RKO (cell line): ENCODE measurements at regions not wholly inside any gene's neighbourhood (a gene's known extent, or its start where the extent isn't known, plus 50 kb on each side); places are given as distances from the start of the nearest gene placed in this dataset.
"Not testable (repeated sequence)": the region's sequence is repeated elsewhere in the genome, so short reads cannot be mapped to it uniquely, and the experiment has no call there.

ENCODE experiments used
- DNase-seq: peaks from one replicate; pipeline ENCODE4 v3.0.0-alpha.2; 2016; ENCODE audit warnings: low spot score

- peak; percentile 26 for DNase-seq
Measured at GRCh38 chr6:76275746-76276145, 203.3 kb upstream of the IMPG1 start.

GRCh38 chr6:76264468-76264867 lies 192.0 kb upstream of the IMPG1 start:
- peak; percentile 78 for DNase-seq

GRCh38 chr6:76262240-76262639 lies 189.8 kb upstream of the IMPG1 start:
- no peak for DNase-seq

DNA sequence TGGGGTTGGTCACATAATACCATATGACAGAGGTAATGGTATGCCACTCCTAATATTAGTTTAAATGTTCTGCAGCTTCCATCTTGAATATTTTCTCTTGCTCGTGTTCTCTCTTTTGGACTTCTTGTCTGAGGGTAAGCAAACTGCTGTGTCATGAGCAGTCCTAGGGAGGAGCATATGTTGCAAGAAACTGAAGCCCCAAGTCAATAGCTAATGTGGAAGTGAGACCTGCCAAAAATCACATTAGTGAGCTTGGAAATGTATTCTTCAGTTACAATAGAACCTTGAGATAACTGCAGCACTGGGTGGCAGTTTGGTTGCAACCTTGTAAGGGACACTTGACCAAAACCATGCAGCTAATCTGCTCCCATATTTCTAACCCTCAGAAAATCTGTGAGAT lies 178.2 kb upstream of the IMPG1 start:
- DNase-seq: no peak

- no peak for DNase-seq
Measured at GRCh38 chr6:76247527-76247926, 175.1 kb upstream of the IMPG1 start.

GRCh38 chr6:76240092-76240491 lies 167.6 kb upstream of the IMPG1 start:
- no peak for DNase-seq

DNA sequence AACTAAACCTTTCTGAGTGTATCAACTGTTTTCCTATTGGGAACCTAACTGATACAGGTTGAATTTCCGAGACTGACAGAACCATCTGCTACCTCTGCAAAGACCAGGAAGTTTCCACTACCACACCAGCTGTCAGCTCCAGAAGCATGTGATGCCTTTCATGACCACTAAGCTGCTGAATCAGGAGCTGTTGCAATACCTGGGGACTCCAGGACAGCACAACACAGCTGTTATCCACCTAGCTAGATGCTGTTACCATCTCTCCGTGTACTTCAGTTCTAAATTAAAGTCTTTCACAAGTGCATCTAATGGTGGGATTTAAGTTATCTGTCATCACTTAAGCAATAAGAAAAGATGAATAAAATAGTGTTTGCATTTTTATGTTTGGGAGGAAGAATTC lies 158.2 kb upstream of the IMPG1 start:
- DNase-seq: peak; percentile 32

DNA sequence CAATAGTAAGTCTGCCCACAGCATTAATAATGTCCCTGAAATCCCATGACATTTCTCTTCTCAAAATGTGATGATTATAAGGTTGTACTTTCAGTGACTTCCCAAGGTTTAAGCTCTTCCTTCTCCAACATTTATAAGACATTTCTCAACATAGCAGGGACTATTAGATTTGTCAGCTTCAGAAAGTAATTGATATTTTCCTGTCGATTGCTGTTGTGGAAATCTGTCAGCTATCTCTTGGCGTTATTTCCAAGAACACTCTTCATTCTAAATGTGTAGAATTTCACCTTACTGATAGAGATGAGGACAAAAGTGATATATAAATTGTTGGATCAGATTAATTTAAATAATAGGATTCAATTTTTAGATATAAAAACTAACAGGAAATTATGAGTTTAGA lies 149.7 kb upstream of the IMPG1 start:
- no peak for DNase-seq

DNA sequence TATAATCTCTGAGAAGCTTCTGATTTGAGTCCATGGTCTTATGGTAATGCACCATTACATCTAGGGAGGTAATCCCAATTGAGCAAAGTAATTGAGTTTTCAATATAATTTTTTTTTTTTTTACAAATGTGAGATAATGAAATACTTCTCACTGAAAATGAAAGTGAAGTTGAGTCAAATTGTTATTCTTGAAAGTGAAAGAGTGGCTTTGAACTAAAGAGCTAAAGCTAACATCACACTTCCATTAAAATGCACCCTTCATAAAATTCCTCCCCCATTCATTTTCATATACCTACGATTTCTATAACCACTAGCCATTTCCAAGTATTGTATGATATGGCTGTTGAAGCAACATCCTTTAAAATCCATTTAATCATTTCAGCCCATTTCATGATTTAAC lies 149.1 kb upstream of the IMPG1 start:
- no peak for DNase-seq

DNA sequence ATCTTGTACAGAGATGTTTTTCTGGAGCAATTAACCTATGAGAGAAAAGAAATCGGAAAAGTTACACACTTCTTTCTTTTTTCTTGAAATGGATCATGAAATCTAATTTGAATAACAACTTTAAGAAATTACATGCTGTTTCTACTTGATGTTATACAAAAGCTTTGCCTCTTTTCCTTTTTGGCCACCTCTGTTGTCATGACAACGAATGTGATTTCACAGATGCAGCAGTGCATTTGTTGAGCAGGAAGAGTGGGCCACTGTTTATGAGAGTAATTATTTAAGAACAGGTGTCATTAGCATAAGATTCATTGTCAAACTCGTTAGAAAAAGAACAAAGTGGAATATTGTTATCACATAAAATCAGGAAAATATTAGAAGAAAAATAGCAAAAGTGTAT lies 148.3 kb upstream of the IMPG1 start:
- no peak for DNase-seq

- DNase-seq: no peak
Measured at GRCh38 chr6:76217606-76218005, 145.1 kb upstream of the IMPG1 start.

- DNase-seq: no peak
Measured at GRCh38 chr6:76214546-76214945, 142.1 kb upstream of the IMPG1 start.

DNA sequence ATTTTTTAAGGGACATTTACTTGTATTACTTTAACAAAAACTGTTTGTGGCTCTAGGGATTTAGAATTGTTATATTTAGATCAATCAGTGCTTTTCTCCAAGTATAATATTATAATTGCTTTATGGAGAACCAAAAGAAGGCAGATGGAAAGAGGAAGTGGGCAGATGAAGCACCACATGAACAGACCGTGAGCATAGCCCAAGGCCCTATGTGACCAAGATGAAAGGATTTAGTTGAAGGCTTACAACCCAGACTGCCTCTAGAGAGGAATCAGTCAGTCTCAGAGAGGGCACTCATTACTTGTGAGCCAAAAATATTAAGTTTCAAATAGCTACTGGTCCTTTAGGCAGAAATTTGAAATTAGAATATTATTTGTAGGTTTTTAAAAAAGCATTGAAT lies 102.3 kb upstream of the IMPG1 start:
- no peak for DNase-seq

DNA sequence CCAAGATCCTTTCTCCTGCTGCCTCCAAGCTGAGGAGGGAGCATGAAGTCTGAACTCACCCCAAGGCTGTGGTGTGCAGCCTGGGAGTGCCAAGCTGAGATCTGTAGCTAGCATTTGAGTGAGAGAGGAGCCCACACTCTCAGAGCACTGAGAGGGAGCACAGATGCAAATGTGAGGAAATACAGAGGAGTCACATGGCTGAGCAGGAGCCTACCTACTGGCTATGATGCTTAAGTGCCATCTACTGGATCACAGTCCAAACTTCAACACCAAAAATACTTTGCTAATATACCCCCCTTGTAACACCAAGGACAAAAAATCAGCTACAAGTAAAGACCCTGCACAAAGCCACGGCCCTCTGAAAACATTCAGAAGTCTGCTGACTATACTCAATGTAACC lies 94.4 kb upstream of the IMPG1 start:
- no peak for DNase-seq

DNA sequence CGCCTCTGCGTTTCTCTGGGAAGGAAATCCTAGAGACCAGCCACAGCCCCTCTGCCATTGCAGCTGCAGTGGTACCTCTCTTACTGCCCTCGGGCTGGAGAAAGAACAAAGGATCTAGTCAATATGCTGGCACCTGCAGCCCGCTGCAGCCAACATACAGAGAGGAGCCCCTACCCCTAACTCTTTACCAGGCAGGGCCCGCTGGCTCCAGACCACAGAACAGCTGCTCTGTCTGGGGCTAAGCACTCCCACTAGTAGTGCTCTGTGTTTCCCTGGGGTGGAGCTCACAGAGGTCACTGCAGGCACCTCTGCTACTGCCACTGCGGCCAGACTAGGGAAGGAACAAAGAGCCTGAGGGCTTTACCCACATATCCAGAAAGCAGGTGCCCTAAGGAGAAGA lies 93.8 kb upstream of the IMPG1 start:
- DNase-seq: no peak

DNA sequence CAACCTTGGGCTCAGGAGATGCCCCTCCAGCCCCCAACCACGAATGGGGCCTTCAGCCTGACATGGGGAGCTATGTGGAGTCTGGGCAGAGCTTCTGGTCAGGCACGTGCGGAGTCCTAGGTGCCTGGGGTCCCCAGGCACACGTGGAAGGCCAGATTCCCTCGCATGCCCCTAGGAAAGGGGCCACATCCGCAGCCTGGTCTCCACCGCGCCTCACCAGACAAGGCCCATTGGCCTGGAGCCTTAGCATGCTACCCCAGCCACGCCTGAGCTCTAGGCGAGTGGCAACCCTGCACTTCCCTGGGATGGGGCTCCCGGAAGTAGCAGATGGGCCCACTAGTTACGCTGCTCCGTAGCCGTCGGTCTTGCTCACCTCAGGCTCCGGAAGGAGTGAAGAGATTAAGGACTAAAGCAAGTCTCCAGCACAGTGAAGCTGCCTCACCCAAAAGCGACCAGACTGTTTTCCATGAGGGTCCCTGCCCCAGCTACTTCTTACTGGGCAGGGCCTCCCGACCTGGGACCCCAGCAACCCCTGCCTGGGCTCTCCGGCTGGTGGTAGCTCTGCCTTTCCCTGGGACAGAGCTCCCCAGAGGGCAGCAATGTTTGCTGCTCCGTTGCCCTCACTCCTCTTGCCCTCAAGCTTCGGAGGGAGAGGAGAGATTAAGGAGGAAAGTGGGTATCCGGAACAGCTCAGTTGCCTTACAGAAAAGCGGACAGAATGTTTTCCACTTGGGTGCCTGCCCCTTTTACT lies 93.2 kb upstream of the IMPG1 start:
- no peak for DNase-seq

GRCh38 chr6:76162811-76163210 lies 90.3 kb upstream of the IMPG1 start:
- DNase-seq: no peak

DNA sequence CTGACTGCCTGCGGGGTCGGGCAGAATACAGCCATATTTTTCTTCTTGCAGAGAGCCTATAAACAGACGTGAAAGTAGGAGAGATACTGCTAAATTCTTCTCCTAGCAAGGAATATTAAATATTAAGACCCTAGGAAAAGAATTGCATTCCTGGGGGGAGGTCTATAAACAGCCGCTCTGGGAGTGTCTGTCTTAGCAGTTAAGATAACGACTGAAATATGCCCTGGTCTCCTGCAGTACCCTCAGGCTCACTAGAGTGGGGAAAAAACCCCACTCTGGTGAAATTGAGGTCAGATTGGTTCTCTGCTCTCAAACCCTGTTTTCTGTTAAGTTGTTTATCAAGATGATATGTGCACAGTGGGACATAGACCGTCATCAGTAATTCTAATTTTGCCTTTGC lies 85.3 kb upstream of the IMPG1 start:
- DNase-seq: not testable (repeated sequence)

GRCh38 chr6:76135481-76135880 lies 63.0 kb upstream of the IMPG1 start:
- DNase-seq: no peak

GRCh38 chr6:76134651-76135050 lies 62.2 kb upstream of the IMPG1 start:
- DNase-seq: no peak

DNA sequence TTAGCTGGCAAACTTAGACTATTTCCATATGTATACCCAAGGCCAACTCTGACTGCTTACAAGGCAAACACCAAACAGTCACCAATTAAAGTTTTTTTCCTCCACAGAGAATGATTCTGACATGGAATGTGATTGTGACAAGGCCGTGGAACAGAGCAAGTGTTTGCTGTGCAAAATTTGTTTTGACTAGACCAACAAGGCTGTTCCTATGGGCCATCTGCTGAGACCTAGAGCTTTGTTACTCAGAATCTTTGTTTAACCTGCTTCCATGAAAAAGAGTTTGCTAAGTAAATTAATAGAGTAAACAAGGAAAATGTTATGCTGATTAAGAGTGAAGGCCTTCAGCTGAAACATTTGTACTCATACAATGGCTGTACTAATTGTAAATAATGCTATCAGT lies 51.6 kb upstream of the IMPG1 start:
- DNase-seq: no peak
